ENCODE measurements at regions not wholly inside any gene's neighbourhood (a gene's known extent, or its start where the extent isn't known, plus 50 kb on each side); places are given as distances from the start of the nearest gene placed in this dataset.
A peak's percentile ranks its signal among the peaks of the same experiment; 100 is the strongest.

DNA sequence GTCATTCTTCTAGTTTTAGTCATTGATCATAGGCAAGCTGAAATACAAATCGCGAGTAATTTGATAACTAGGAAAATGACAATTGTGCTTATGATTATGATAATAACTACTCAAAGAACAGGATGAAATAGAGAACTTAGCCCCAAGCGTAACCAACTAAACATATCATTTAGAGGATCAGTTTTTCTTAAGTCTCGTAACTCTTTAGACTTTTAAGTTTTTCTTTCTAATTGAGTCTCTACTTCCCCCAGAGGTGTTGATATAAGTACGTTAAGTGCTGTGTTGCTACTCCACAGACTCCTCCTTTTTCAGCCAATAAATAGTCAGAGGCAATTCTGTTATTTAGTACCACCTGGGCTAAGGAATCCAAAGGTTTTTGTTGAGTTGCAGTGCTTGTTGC, 96.3 kb downstream of the NHLRC3 start:
- no peak for TF ChIP-seq POLR2AphosphoS5 (IDR thresholded peaks at IDR 0.05)
- TF ChIP-seq, protein P1, sequence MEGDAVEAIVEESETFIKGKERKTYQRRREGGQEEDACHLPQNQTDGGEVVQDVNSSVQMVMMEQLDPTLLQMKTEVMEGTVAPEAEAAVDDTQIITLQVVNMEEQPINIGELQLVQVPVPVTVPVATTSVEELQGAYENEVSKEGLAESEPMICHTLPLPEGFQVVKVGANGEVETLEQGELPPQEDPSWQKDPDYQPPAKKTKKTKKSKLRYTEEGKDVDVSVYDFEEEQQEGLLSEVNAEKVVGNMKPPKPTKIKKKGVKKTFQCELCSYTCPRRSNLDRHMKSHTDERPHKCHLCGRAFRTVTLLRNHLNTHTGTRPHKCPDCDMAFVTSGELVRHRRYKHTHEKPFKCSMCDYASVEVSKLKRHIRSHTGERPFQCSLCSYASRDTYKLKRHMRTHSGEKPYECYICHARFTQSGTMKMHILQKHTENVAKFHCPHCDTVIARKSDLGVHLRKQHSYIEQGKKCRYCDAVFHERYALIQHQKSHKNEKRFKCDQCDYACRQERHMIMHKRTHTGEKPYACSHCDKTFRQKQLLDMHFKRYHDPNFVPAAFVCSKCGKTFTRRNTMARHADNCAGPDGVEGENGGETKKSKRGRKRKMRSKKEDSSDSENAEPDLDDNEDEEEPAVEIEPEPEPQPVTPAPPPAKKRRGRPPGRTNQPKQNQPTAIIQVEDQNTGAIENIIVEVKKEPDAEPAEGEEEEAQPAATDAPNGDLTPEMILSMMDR (IDR thresholded peaks at IDR 0.05), result no peak
- no peak for TF ChIP-seq EP300 (IDR thresholded peaks at IDR 0.05)
- no peak for TF ChIP-seq POLR2A (IDR thresholded peaks at IDR 0.05)
- H3K27me3 ChIP-seq, result no peaks in the 10 kb centered on the region
- no peak for ATAC-seq (ENCODE audit: low FRiP score in 2 of 2)
- no peak overlapping the region for H3K27ac ChIP-seq
- 68 to 79% methylated on average over 5 of the region's 5 CpGs for WGBS, 2 donors
- DNase-seq, result no peak
- no peak overlapping the region for H3K4me3 ChIP-seq
- H3K36me3 ChIP-seq, result no peaks in the 10 kb centered on the region
- no peaks in the 10 kb centered on the region for H3K9me3 ChIP-seq
- H3K4me1 ChIP-seq, result no peaks in the 10 kb centered on the region

DNA sequence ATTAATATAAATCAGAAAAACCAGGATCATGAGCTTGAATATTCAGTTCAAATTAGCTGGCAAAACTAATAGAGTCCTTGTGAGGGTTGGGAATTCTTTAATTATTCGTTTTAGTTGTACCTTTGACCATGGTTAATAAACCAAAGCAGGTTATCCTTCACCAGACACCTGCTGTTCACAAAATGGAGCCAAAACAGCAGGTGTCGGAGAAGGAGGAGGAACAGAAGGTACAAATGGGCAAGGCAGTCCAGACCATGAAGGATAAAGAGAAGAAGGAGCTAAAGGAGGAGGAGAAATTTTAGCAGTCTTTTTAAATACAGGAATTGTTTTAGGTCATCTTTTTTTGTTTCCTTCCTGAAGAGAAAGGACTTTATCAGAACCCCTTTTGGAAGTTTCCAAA, 106.1 kb downstream of the NHLRC3 start:
- peaks cover 0 to 5% (median 0%) of the 10 kb centered on the region in 4 donors for H3K4me1 ChIP-seq
- H3K27me3 ChIP-seq, result no peaks in the 10 kb centered on the region
- WGBS, 2 donors, result 61 to 83% methylated on average over 2 of the region's 2 CpGs
- no peaks in the 10 kb centered on the region for H3K36me3 ChIP-seq
- H3K27ac ChIP-seq, result no peak overlapping the region
- no peak for TF ChIP-seq POLR2AphosphoS5 (IDR thresholded peaks at IDR 0.05)
- TF ChIP-seq EP300 (IDR thresholded peaks at IDR 0.05), result no peak
- TF ChIP-seq POLR2A (IDR thresholded peaks at IDR 0.05), result no peak
- TF ChIP-seq, protein P1 (IDR thresholded peaks at IDR 0.05), result no peak
- DNase-seq (no peak), ATAC-seq (ENCODE audit: low FRiP score in 2 of 2) (no peak)
- H3K9me3 ChIP-seq, result no peaks in the 10 kb centered on the region
- no peak overlapping the region for H3K4me3 ChIP-seq

DNA sequence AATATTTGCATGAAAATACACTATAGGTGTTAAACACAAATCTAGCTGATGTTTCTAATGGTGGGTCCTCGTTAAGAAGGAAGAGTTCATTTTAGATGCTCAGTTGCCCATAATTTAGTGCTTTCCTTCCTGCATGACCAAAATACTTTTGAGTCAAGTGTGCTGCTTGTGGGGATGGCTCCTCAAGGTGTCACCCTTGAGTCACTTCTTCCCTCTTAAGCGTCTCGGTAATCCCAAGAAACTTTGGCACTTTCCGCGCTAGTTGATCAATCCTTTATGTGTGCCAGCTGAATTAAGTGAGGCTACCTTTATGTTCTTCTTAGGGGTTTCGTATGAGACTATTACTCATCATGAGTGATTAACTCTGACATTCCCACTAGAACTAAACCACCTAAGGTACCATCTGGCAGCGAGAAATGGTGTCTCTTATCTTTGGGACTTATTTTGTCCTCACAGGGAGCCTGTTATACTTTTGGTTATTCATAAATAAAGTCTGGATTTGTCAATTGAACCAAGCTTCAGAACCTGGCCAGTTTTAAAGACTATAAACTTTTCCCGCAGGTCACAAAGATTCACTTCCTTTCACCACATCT, 106.8 kb downstream of the NHLRC3 start:
- Histone ChIP-seq H3K4me1 (peaks cover 0 to 5% (median 0%) of the 10 kb centered on the region in 4 donors), H3K9me3 (no peaks in the 10 kb centered on the region), H3K36me3 (no peaks in the 10 kb centered on the region), H3K4me3 (no peak overlapping the region), H3K27me3 (no peaks in the 10 kb centered on the region), H3K27ac (no peak overlapping the region)
- 19 to 23% methylated on average over 8 of the region's 8 CpGs for WGBS, 2 donors
- no peak for TF ChIP-seq EP300 (IDR thresholded peaks at IDR 0.05)
- TF ChIP-seq, protein P1 (IDR thresholded peaks at IDR 0.05), result peak; percentile 49 to 65 (median 60)
- DNase-seq (peak in 1 of 2 donors; percentile 26), ATAC-seq (ENCODE audit: low FRiP score in 2 of 2) (peak in 1 of 2 donors; percentile 81)

DNA sequence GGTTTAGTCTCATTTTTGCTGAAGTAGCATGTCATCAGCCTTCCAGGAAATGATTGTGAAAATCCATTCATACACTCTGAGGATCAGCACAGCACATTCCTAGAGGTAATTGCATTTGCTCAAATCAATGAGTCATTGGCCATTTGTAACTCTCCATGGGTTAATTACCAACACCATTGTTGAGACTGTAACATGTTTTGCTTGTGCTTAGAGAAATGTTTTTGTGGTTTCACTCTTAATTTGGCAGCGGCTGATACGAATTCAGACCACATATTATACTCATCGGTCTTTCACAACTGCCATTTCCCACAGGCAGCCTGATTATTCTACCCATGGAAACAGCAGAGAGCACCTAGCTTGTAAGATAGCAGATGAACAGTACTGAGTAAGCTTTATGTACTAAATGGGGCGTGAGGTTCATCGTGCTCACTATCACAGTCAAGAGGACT, 110.3 kb downstream of the NHLRC3 start:
- Histone ChIP-seq H3K4me1 (peaks cover 0 to 5% (median 0%) of the 10 kb centered on the region in 4 donors), H3K27me3 (no peaks in the 10 kb centered on the region), H3K4me3 (no peak overlapping the region), H3K9me3 (no peaks in the 10 kb centered on the region), H3K27ac (no peak overlapping the region), H3K36me3 (no peaks in the 10 kb centered on the region)
- TF ChIP-seq EP300 (IDR thresholded peaks at IDR 0.05) (peak in 1 of 4 donors; percentile 51), POLR2AphosphoS5 (IDR thresholded peaks at IDR 0.05) (peak in 1 of 2 donors; percentile 71)
- TF ChIP-seq, protein P1 (IDR thresholded peaks at IDR 0.05), result no peak
- 57 to 72% methylated on average over 5 of the region's 5 CpGs for WGBS, 2 donors
- no peak for DNase-seq
- peak in 1 of 2 donors; percentile 82 for ATAC-seq (ENCODE audit: low FRiP score in 2 of 2)

DNA sequence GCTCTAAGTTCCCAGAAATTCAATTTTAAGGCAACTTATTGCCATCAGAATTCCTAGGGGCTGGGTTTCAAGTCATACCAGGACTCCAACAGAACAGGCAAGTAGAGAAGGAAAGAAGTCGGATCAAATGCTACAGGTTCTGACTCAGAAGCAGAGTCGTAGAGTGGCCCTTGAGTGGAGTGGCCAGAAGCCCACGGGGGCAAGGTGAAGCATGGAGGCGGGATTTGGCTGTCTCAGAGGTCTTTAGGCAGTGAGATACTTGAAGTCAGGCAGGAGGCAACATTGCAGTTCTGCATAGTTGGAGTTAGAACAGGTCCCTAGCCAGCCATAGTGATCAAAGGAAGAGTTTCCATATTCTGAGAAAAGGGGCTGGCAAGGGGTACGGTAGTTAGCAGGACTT, 111.6 kb downstream of the NHLRC3 start:
- Histone ChIP-seq H3K4me3 (no peak overlapping the region), H3K36me3 (no peaks in the 10 kb centered on the region), H3K4me1 (peaks cover 0 to 4% (median 0%) of the 10 kb centered on the region in 4 donors), H3K9me3 (no peaks in the 10 kb centered on the region), H3K27me3 (no peaks in the 10 kb centered on the region), H3K27ac (no peak overlapping the region)
- DNase-seq (peak in 1 of 2 donors; percentile 72), ATAC-seq (ENCODE audit: low FRiP score in 2 of 2) (peak in 1 of 2 donors; percentile 72)
- TF ChIP-seq POLR2AphosphoS5 (IDR thresholded peaks at IDR 0.05) (no peak), EP300 (IDR thresholded peaks at IDR 0.05) (no peak), POLR2A (IDR thresholded peaks at IDR 0.05) (no peak)
- TF ChIP-seq, protein P1 (IDR thresholded peaks at IDR 0.05), result no peak
- WGBS, 2 donors, result 73 to 75% methylated on average over 5 of the region's 5 CpGs
